ENCODE measurements at regions not wholly inside any gene's neighbourhood (a gene's known extent, or its start where the extent isn't known, plus 50 kb on each side); places are given as distances from the start of the nearest gene placed in this dataset.

- Histone ChIP-seq H3K4me3 (replicated peaks in 1 of 2; ENCODE audit: low read depth in 1 of 2, low read length in 2 of 2) (no peak overlapping the region), H3K27me3 (ENCODE audit: insufficient read depth, low read length) (no peaks in the 10 kb centered on the region), H3K4me2 (ENCODE audit: low read length) (no peak overlapping the region), H3K27ac (ENCODE audit: low read depth, low read length) (no peak overlapping the region), H3K9ac (ENCODE audit: low read length) (no peak overlapping the region), H2AFZ (ENCODE audit: low read depth, low read length, poor library complexity, severe bottlenecking) (no peak overlapping the region), H3K4me1 (ENCODE audit: control insufficient read depth in 1 of 2, insufficient read depth in 2 of 2, low read length in 2 of 2) (no peaks in the 10 kb centered on the region), H4K20me1 (ENCODE audit: insufficient read depth) (no peaks in the 10 kb centered on the region), H3K9me2 (ENCODE audit: insufficient read depth) (no peaks in the 10 kb centered on the region), H3K36me3 (ENCODE audit: control insufficient read depth in 1 of 2, insufficient read depth in 2 of 2, low read length in 2 of 2) (no peaks in the 10 kb centered on the region), H3K9me3 (ENCODE audit: control insufficient read depth in 1 of 2, insufficient read depth in 1 of 2, low read depth in 1 of 2, low read length in 2 of 2) (no peaks in the 10 kb centered on the region), H3K79me2 (ENCODE audit: insufficient read depth, low read length) (no peaks in the 10 kb centered on the region)
- TF ChIP-seq ZNF274 (IDR thresholded peaks at IDR 0.05; ENCODE audit: low read depth, low read length) (no peak), ATF3 (IDR thresholded peaks at IDR 0.05) (no peak), RAD21 (IDR thresholded peaks at IDR 0.05; ENCODE audit: low read depth) (no peak), ZFX (IDR thresholded peaks at IDR 0.05) (no peak), SP1 (IDR thresholded peaks at IDR 0.05; ENCODE audit: low read depth) (no peak), EZH2 (IDR thresholded peaks at IDR 0.05) (no peak), POLR2A (IDR thresholded peaks at IDR 0.05; ENCODE audit: borderline replicate concordance, extremely low read depth, insufficient read depth, insufficient read length) (no peak), EGR1 (IDR thresholded peaks at IDR 0.05; ENCODE audit: low read depth) (no peak), TCF7L2 (IDR thresholded peaks at IDR 0.05; ENCODE audit: borderline replicate concordance, extremely low read depth, insufficient read depth, insufficient read length) (no peak), SRF (IDR thresholded peaks at IDR 0.05; ENCODE audit: low read depth) (no peak), CEBPB (IDR thresholded peaks at IDR 0.05; ENCODE audit: low read depth) (no peak), SIN3A (IDR thresholded peaks at IDR 0.05; ENCODE audit: low read depth) (no peak), CTCF (IDR thresholded peaks at IDR 0.05 in 2 of 3, conservative IDR thresholded peaks at IDR 0.05 in 1 of 3; ENCODE audit: borderline replicate concordance in 1 of 3, insufficient read depth in 1 of 3, low read depth in 2 of 3, low read length in 2 of 3) (no peak)
- BruUV-seq (replicated peaks), result no TSS peak
- RAD21 ChIA-PET (ENCODE audit: low non-redundant PET in 1 of 2, low total read pairs in 2 of 2, uncharacterized antibody in 2 of 2, unreplicated experiment in 2 of 2), result no interaction called here
- DNase-seq (ENCODE audit: low read depth, low spot score) (no peak), ATAC-seq (no peak)
- intact Hi-C loops (cut with micrococcal nuclease), result no loop called here
- POLR2A ChIA-PET, result no interaction called here
- CTCF ChIA-PET, result no interaction called here
Measured at GRCh38 chr5:106906199-106906598, 764.5 kb downstream of the EFNA5 start.

Measured in HCT116 (cell line).